ENCODE measurements at regions not wholly inside any gene's neighbourhood (a gene's known extent, or its start where the extent isn't known, plus 50 kb on each side); places are given as distances from the start of the nearest gene placed in this dataset.

DNA sequence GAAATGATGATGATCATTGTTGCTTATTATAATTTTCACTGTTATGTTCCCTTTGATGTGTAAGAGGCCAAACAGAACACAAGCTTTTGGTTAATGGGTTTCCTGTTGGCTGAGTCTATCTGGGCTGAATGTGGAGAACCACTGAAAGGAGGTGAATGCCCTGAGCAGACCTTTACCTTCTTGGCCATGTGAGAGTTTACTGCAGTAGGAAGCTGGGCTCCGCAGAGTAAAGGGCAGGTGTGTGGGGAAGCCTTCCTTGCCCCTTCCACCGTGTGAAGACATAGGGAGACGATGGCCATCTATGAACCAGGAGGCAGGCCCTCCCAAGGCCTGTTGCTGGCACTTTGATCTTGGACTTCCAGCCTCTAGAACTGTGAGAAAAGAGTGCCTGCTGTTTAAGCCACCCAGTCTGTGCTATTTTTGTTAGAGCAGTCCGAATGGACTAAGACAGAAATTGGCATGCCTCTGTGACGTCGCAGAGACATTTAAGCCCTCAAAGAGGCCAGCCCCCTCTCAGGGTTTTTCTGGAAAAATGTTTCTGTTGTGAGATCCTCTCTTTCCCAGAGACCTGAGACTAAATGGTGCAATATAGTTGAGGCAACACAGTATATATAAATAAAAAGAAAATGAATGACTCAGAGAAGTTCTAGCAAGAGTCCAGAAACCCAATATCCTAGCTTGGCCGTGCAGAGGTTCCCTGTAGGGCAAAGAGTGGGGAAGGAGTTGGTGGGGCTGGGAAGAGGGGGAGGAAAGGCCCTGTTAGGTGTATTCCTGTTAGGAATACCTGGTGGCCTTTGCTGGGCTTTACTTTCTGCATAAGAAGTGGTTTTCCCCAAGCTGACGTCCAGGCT, 121.9 kb upstream of the LGALSL start:
- Histone ChIP-seq H3K4me1 (no peaks in the 10 kb centered on the region), H3K27me3 (replicated peaks; ENCODE audit: control insufficient read depth, insufficient read depth, low read length) (no peaks in the 10 kb centered on the region), H3K9me3 (no peaks in the 10 kb centered on the region), H3K36me3 (ENCODE audit: control insufficient read depth, insufficient read depth, low read length) (no peaks in the 10 kb centered on the region), H3K4me3 (ENCODE audit: low read depth, low read length) (no peak overlapping the region)
- ChIA-PET CTCF (interaction anchor here (0.6 to 3.2 kb wide), 7 partner anchors 19 to 282 kb away, joined by 3 to 50 read pairs (median 5); no protein-coding TSS in a partner anchor), POLR2A (no interaction called here)
- Mint-ChIP-seq H3K27ac (ENCODE audit: unreplicated experiment) (no peak overlapping the region), H3K27me3 (ENCODE audit: insufficient read depth, unreplicated experiment) (no peaks in the 10 kb centered on the region), H3K4me1 (ENCODE audit: low read depth, unreplicated experiment) (peaks cover 11% of the 10 kb centered on the region), H3K36me3 (ENCODE audit: insufficient read depth, unreplicated experiment) (no peaks in the 10 kb centered on the region), H3K9me3 (ENCODE audit: unreplicated experiment) (no peaks in the 10 kb centered on the region), H3K4me3 (ENCODE audit: unreplicated experiment) (no peak overlapping the region)
- DNase-seq: no peak
- no TSS peak for BruUV-seq (replicated peaks)
- intact Hi-C loops (cut with micrococcal nuclease; ENCODE audit: unreplicated experiment): loop anchor here (1.0 to 10.0 kb wide), 10 partner anchors 55 to 543 kb away; partner anchors contain the start of genes AFTPH and LGALSL
- TF ChIP-seq, protein P1, sequence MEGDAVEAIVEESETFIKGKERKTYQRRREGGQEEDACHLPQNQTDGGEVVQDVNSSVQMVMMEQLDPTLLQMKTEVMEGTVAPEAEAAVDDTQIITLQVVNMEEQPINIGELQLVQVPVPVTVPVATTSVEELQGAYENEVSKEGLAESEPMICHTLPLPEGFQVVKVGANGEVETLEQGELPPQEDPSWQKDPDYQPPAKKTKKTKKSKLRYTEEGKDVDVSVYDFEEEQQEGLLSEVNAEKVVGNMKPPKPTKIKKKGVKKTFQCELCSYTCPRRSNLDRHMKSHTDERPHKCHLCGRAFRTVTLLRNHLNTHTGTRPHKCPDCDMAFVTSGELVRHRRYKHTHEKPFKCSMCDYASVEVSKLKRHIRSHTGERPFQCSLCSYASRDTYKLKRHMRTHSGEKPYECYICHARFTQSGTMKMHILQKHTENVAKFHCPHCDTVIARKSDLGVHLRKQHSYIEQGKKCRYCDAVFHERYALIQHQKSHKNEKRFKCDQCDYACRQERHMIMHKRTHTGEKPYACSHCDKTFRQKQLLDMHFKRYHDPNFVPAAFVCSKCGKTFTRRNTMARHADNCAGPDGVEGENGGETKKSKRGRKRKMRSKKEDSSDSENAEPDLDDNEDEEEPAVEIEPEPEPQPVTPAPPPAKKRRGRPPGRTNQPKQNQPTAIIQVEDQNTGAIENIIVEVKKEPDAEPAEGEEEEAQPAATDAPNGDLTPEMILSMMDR (IDR thresholded peaks at IDR 0.05; ENCODE audit: insufficient read depth in 1 of 2, low read depth in 1 of 2, low read length in 1 of 2, severe bottlenecking in 1 of 2, unreplicated experiment in 1 of 2): no peak

DNA sequence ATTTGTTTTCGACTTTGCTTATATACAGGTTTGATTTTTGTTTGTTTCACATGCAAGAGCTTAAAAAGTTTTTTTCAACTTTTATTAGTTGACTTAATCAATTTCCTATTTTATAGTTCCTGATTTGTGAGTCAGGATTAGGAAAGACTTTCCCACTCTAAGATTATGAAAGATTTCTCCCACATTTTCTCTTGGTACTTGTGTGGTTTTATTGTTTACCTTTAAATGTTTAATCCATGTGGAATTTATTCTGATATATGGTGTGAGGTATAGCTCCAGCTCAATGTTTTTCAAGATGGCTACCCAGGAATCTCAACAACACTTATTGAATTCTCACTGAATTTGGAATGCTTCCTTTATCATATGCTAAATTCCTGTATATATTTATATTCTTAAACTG, 117.8 kb upstream of the LGALSL start:
- Mint-ChIP-seq H3K36me3 (ENCODE audit: insufficient read depth, unreplicated experiment) (no peaks in the 10 kb centered on the region), H3K27ac (ENCODE audit: unreplicated experiment) (no peak overlapping the region), H3K9me3 (ENCODE audit: unreplicated experiment) (no peaks in the 10 kb centered on the region), H3K27me3 (ENCODE audit: insufficient read depth, unreplicated experiment) (no peaks in the 10 kb centered on the region), H3K4me3 (ENCODE audit: unreplicated experiment) (no peak overlapping the region), H3K4me1 (ENCODE audit: low read depth, unreplicated experiment) (peaks cover 6% of the 10 kb centered on the region)
- Histone ChIP-seq H3K9me3 (no peaks in the 10 kb centered on the region), H3K36me3 (ENCODE audit: control insufficient read depth, insufficient read depth, low read length) (no peaks in the 10 kb centered on the region), H3K27me3 (replicated peaks; ENCODE audit: control insufficient read depth, insufficient read depth, low read length) (no peaks in the 10 kb centered on the region), H3K4me1 (no peaks in the 10 kb centered on the region), H3K4me3 (ENCODE audit: low read depth, low read length) (no peak overlapping the region)
- CTCF ChIA-PET: no interaction called here
- DNase-seq: no peak
- intact Hi-C loops (cut with micrococcal nuclease; ENCODE audit: unreplicated experiment): loop anchor here (10.0 kb wide), 2 partner anchors 119 to 539 kb away; partner anchors contain the start of gene LGALSL
- BruUV-seq (replicated peaks): no TSS peak
- POLR2A ChIA-PET: no interaction called here
- TF ChIP-seq, protein P1 (IDR thresholded peaks at IDR 0.05; ENCODE audit: insufficient read depth in 1 of 2, low read depth in 1 of 2, low read length in 1 of 2, severe bottlenecking in 1 of 2, unreplicated experiment in 1 of 2): no peak

DNA sequence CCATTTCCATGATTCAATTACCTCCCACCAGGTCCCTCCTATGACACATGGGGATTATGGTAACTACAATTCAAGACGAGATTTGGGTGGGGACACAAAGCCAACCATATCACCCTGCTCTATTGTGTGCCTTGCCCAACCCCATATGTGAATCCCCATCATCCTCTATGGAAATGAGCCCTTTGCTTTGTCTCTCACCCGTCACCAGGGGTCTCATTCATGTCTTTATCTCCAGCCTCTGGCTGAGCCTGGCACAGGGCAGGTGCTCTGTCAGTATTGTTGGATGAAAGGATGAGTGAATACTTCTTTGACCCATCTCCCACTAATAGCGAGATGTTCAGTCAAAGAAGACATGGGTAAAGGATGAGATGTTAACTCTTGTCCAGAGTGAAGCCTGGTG, 116.6 kb upstream of the LGALSL start:
- ChIA-PET POLR2A (no interaction called here), CTCF (no interaction called here)
- intact Hi-C loops (cut with micrococcal nuclease; ENCODE audit: unreplicated experiment): loop anchor here (10.0 kb wide), 2 partner anchors 117 to 537 kb away; partner anchors contain the start of gene LGALSL
- DNase-seq: no peak
- Mint-ChIP-seq H3K27me3 (ENCODE audit: insufficient read depth, unreplicated experiment) (no peaks in the 10 kb centered on the region), H3K36me3 (ENCODE audit: insufficient read depth, unreplicated experiment) (no peaks in the 10 kb centered on the region), H3K9me3 (ENCODE audit: unreplicated experiment) (no peaks in the 10 kb centered on the region), H3K27ac (ENCODE audit: unreplicated experiment) (no peak overlapping the region), H3K4me1 (ENCODE audit: low read depth, unreplicated experiment) (peaks cover 6% of the 10 kb centered on the region), H3K4me3 (ENCODE audit: unreplicated experiment) (no peak overlapping the region)
- H3K9me3 ChIP-seq: no peaks in the 10 kb centered on the region
- no peaks in the 10 kb centered on the region for H3K36me3 ChIP-seq (ENCODE audit: control insufficient read depth, insufficient read depth, low read length)
- no peaks in the 10 kb centered on the region for H3K27me3 ChIP-seq (replicated peaks; ENCODE audit: control insufficient read depth, insufficient read depth, low read length)
- H3K4me3 ChIP-seq (ENCODE audit: low read depth, low read length): no peak overlapping the region
- TF ChIP-seq, protein P1 (IDR thresholded peaks at IDR 0.05; ENCODE audit: insufficient read depth in 1 of 2, low read depth in 1 of 2, low read length in 1 of 2, severe bottlenecking in 1 of 2, unreplicated experiment in 1 of 2): no peak
- no peaks in the 10 kb centered on the region for H3K4me1 ChIP-seq
- no TSS peak for BruUV-seq (replicated peaks)

Measured in Caco-2 (cell line).